PC-9 (cell line): ENCODE measurements at regions not wholly inside any gene's neighbourhood (a gene's known extent, or its start where the extent isn't known, plus 50 kb on each side); places are given as distances from the start of the nearest gene placed in this dataset.

Source experiments
- BruUV-seq: library from RNA; stranded (reverse); fragments of 400-500 nt; replicated peaks from 2 replicates; lab custom pipeline; 2021; lab: Mats Ljungman, UMichigan
- CTCF ChIA-PET: fragments of 300-600 bp; sonication (Branson Sonifier 250); formaldehyde crosslinking; loops from one replicate; lab custom pipeline; 2022; ENCODE audit warnings: antibody characterized with exemption; lab: Charles Lee
- POLR2A ChIA-PET: fragments of 300-600 bp; sonication (Branson Sonifier 250); formaldehyde crosslinking; loops from one replicate; lab custom pipeline; 2022; ENCODE audit warnings: antibody characterized with exemption; ENCODE audit not compliant: unreplicated experiment; lab: Charles Lee
- DNase-seq, 2 experiments: peaks; one replicate each; pipeline versions ENCODE4 v3.0.0 to v3.0.0-alpha.2; 2015 to 2022; ENCODE audit warnings: mixed read lengths in 1 of 2
- H2AFZ ChIP-seq: fragments of 200-600 bp; sonication (generic); 2 replicates; pipeline ENCODE4 v1.8.1; 2017; ENCODE audit warnings: antibody characterized with exemption
- H3F3A ChIP-seq: fragments of 200-600 bp; sonication (generic); 2 replicates; pipeline ENCODE4 v1.8.1; 2017; ENCODE audit warnings: antibody characterized with exemption, mild to moderate bottlenecking, low read depth; ENCODE audit not compliant: insufficient read depth
- H3K27ac ChIP-seq: fragments of 200-600 bp; sonication (generic); 2 replicates; pipeline ENCODE4 v1.6.1; 2016; ENCODE audit warnings: mixed run types
- H3K27me3 ChIP-seq: fragments of 200-600 bp; sonication (generic); 2 replicates; pipeline ENCODE4 v1.6.1; 2016; ENCODE audit warnings: low read depth, mixed run types; ENCODE audit not compliant: insufficient read depth
- H3K36me3 ChIP-seq: fragments of 200-600 bp; sonication (generic); 2 replicates; pipeline ENCODE4 v1.6.1; 2016; ENCODE audit warnings: low read depth, mixed run types
- H3K4me1 ChIP-seq: fragments of 200-600 bp; sonication (generic); replicated peaks from 2 replicates; pipeline ENCODE4 v1.6.1; 2016; ENCODE audit warnings: mixed run types; ENCODE audit not compliant: insufficient read depth
- H3K4me2 ChIP-seq: fragments of 200-600 bp; sonication (generic); 2 replicates; pipeline ENCODE4 v1.6.1; 2017; ENCODE audit warnings: mixed run types
- H3K4me3 ChIP-seq: fragments of 200-600 bp; sonication (generic); 2 replicates; pipeline ENCODE4 v1.6.1; 2016; ENCODE audit warnings: mixed run types
- H3K79me2 ChIP-seq: fragments of 200-600 bp; sonication (generic); 2 replicates; pipeline ENCODE4 v1.6.1; 2017; ENCODE audit warnings: low read depth, mixed run types
- H3K9me2 ChIP-seq: fragments of 200-600 bp; sonication (generic); 2 replicates; pipeline ENCODE4 v1.8.1; 2017; ENCODE audit warnings: mild to moderate bottlenecking; ENCODE audit not compliant: insufficient read depth
- H3K9me3 ChIP-seq: fragments of 200-600 bp; sonication (generic); 2 replicates; pipeline ENCODE4 v1.8.1; 2016; ENCODE audit warnings: low read depth; ENCODE audit not compliant: insufficient read depth
- H4K20me1 ChIP-seq: fragments of 200-600 bp; sonication (generic); 2 replicates; pipeline ENCODE4 v1.8.1; 2017; ENCODE audit not compliant: insufficient read depth
- EZH2 ChIP-seq: fragments of 200-600 bp; sonication (generic); IDR thresholded peaks from 2 replicates; pipeline ENCODE4 v1.8.0; 2017; ENCODE audit warnings: antibody characterized with exemption, low read depth
- intact Hi-C: fragments of 100-400 bp; cut with micrococcal nuclease; formaldehyde crosslinking; loops from one replicate; pipeline ENCODE4 v1.10.0; 2022; ENCODE audit not compliant: unreplicated experiment
- TF ChIP-seq, protein P1 (sequence below): fragments of 200-600 bp; sonication (generic); conservative IDR thresholded peaks from 2 replicates; pipeline ENCODE4 v1.6.1; 2017; ENCODE audit warnings: mixed run types, antibody characterized with exemption, mild to moderate bottlenecking, moderate library complexity

DNA sequence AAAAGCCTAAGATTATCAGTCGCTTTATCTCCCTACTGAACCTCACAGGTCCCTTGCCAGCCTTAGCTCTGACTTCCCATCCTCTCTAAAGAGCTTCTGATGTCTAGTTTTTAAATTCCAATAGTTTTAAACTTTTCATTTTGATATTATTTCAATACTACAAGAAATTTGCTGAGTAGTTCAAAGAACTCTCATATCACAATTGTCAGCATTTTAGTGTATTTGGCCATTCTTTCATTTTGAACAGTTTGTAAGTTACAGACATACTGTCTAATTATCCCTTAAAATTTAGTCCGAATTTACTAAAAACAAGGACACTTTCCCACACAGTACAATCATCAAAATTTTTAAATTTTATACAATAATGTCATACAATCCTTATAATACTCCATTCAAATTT lies 666.8 kb upstream of the SETBP1 start:
- Histone ChIP-seq H4K20me1 (no peaks in the 10 kb centered on the region), H3K79me2 (no peaks in the 10 kb centered on the region), H3K27me3 (no peaks in the 10 kb centered on the region), H3K9me2 (no peaks in the 10 kb centered on the region), H3K4me2 (no peak overlapping the region), H3K36me3 (no peaks in the 10 kb centered on the region), H3K9me3 (no peaks in the 10 kb centered on the region), H3K4me1 (no peaks in the 10 kb centered on the region), H3F3A (no peaks in the 10 kb centered on the region), H2AFZ (no peak overlapping the region), H3K27ac (no peak overlapping the region), H3K4me3 (no peak overlapping the region)
- BruUV-seq, result no TSS peak
- intact Hi-C loops, result no loop called here
- ChIA-PET CTCF (no interaction called here), POLR2A (no interaction called here)
- TF ChIP-seq, protein P1, sequence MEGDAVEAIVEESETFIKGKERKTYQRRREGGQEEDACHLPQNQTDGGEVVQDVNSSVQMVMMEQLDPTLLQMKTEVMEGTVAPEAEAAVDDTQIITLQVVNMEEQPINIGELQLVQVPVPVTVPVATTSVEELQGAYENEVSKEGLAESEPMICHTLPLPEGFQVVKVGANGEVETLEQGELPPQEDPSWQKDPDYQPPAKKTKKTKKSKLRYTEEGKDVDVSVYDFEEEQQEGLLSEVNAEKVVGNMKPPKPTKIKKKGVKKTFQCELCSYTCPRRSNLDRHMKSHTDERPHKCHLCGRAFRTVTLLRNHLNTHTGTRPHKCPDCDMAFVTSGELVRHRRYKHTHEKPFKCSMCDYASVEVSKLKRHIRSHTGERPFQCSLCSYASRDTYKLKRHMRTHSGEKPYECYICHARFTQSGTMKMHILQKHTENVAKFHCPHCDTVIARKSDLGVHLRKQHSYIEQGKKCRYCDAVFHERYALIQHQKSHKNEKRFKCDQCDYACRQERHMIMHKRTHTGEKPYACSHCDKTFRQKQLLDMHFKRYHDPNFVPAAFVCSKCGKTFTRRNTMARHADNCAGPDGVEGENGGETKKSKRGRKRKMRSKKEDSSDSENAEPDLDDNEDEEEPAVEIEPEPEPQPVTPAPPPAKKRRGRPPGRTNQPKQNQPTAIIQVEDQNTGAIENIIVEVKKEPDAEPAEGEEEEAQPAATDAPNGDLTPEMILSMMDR, result no peak
- TF ChIP-seq EZH2, result no peak
- DNase-seq, result no peak

- Histone ChIP-seq H3K27me3 (no peaks in the 10 kb centered on the region), H3K36me3 (no peaks in the 10 kb centered on the region), H3K79me2 (no peaks in the 10 kb centered on the region), H3K4me1 (no peaks in the 10 kb centered on the region), H3K9me3 (no peaks in the 10 kb centered on the region), H3K9me2 (no peaks in the 10 kb centered on the region), H3F3A (no peaks in the 10 kb centered on the region), H3K27ac (no peak overlapping the region), H2AFZ (no peak overlapping the region), H4K20me1 (no peaks in the 10 kb centered on the region), H3K4me3 (no peak overlapping the region), H3K4me2 (no peak overlapping the region)
- CTCF ChIA-PET, result no interaction called here
- TF ChIP-seq EZH2, result no peak
- TF ChIP-seq, protein P1, result no peak
- no peak for DNase-seq
- no TSS peak for BruUV-seq
- POLR2A ChIA-PET, result no interaction called here
- intact Hi-C loops, result no loop called here
Observed at GRCh38 chr18:44025421-44025820, 655.3 kb upstream of the SETBP1 start.

GRCh38 chr18:44028109-44028508 lies 652.6 kb upstream of the SETBP1 start:
- H3F3A ChIP-seq, result no peaks in the 10 kb centered on the region
- H2AFZ ChIP-seq, result no peak overlapping the region
- POLR2A ChIA-PET, result interaction anchor here (0.6 kb wide), 1 partner anchor 595 kb away, joined by 7 read pairs; no protein-coding TSS in a partner anchor
- CTCF ChIA-PET, result no interaction called here
- no peak overlapping the region for H3K27ac ChIP-seq
- no peaks in the 10 kb centered on the region for H3K9me2 ChIP-seq
- TF ChIP-seq EZH2, result no peak
- TF ChIP-seq, protein P1, result no peak
- no peaks in the 10 kb centered on the region for H3K36me3 ChIP-seq
- no peak for DNase-seq
- H3K79me2 ChIP-seq, result no peaks in the 10 kb centered on the region
- no peaks in the 10 kb centered on the region for H3K9me3 ChIP-seq
- intact Hi-C loops, result no loop called here
- no peaks in the 10 kb centered on the region for H3K4me1 ChIP-seq
- H3K4me3 ChIP-seq, result no peak overlapping the region
- H4K20me1 ChIP-seq, result no peaks in the 10 kb centered on the region
- H3K27me3 ChIP-seq, result no peaks in the 10 kb centered on the region
- no peak overlapping the region for H3K4me2 ChIP-seq
- no TSS peak for BruUV-seq
